CD4-positive, alpha-beta T cell treated with Interleukin-6 at 100 ng/mL for 8 hours (primary cell): ENCODE measurements at regions not wholly inside any gene's neighbourhood (a gene's known extent, or its start where the extent isn't known, plus 50 kb on each side); places are given as distances from the start of the nearest gene placed in this dataset.

Source experiments
- DNase-seq: peaks from one replicate; pipeline ENCODE4 v3.0.0-alpha.2; 2020; ENCODE audit warnings: mixed read lengths, low spot score

GRCh38 chr6:152905551-152906299, 77.1 kb downstream of the FBXO5 start:
- DNase-seq: no peak

- DNase-seq: no peak
These were observed 73.6 kb downstream of the FBXO5 start for GRCh38 chr6:152909241-152909640.

GRCh38 chr6:152916035-152916434, 66.8 kb downstream of the FBXO5 start:
- DNase-seq: no peak

GRCh38 chr6:152918991-152919390, 63.9 kb downstream of the FBXO5 start:
- DNase-seq: no peak

GRCh38 chr6:152920016-152920415, 62.8 kb downstream of the FBXO5 start:
- DNase-seq: no peak
